HG03439 (cell line): ENCODE measurements at regions not wholly inside any gene's neighbourhood (a gene's known extent, or its start where the extent isn't known, plus 50 kb on each side); places are given as distances from the start of the nearest gene placed in this dataset.
A peak's percentile ranks its signal among the peaks of the same experiment; 100 is the strongest.

Experiments
- ATAC-seq: cut with Tn5 transposase; IDR thresholded peaks from one replicate; pipeline ENCODE4 v1.9.1; 2021; ENCODE audit warnings: mild to moderate bottlenecking, moderate library complexity; ENCODE audit not compliant: unreplicated experiment

GRCh38 chr2:214674278-214674677 lies 135.2 kb downstream of the BARD1 start:
- peak; percentile 58 for ATAC-seq

DNA sequence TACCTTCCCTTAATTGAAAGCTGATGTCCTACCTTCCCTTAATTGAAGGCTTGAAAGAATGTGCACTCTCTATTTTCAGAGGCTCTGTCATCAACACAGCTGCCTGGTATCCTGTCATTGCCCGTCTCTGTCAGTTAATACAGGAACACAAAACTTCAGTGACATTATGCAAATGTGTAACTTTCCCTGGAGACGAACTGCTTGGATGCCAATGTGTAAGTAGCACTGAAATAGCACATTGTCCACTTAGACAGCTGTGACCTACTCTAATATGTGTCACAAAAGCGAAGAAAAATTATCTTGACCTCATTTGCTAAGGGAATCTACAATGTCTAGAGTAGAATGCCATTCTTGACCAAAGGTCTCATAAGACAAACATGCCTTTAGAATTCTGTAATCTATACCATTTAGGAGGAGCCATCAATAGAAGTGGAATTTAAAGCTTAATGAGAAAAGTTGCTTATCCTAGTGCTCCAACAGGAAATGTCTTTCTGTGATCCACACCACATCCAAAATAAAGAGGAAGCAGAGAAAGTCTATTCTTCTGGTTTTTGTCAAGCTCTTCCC lies 138.1 kb downstream of the BARD1 start:
- no peak for ATAC-seq

DNA sequence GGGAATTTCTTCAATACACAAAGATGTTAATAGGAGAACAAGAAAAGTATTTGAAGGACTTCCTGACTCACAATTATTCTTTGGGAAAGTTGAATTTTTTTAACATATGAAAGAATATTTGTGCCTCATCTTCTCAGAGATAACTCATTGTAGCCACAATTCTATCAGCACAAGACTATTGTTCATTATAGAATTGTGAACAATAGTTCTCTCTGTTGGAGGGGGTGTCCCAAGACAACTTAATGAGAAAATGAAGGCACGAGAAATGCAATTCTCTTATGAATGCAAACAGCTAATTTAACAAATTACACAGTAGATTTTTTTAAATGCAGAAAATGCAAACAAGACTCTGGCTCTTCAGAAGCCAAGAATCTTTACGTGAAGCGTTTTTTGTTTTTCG lies 157.0 kb downstream of the BARD1 start:
- no peak for ATAC-seq

GRCh38 chr2:214651451-214651850 lies 158.0 kb downstream of the BARD1 start:
- no peak for ATAC-seq

GRCh38 chr2:214649440-214650205 lies 159.9 kb downstream of the BARD1 start:
- ATAC-seq: no peak

- ATAC-seq: no peak
These were observed 161.0 kb downstream of the BARD1 start for GRCh38 chr2:214648520-214648919.

DNA sequence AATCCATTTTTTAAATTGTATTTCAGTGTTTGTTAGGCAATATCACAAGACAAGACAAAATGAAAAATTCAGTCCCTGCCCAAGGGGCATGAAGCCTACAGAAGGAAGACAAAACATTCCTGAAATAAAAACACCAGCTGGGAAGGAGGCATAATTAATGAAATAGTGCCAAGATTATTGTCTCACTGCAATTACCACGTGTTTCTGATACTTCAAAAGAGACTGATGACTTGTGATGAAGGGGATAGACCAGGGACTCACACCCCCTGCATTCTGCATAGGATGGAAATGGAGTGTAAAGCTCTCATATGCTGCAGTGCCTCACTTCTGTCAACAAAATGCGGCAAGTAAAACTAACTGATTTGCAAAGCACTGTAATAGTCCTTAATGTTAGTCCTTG lies 178.1 kb downstream of the BARD1 start:
- ATAC-seq: no peak

DNA sequence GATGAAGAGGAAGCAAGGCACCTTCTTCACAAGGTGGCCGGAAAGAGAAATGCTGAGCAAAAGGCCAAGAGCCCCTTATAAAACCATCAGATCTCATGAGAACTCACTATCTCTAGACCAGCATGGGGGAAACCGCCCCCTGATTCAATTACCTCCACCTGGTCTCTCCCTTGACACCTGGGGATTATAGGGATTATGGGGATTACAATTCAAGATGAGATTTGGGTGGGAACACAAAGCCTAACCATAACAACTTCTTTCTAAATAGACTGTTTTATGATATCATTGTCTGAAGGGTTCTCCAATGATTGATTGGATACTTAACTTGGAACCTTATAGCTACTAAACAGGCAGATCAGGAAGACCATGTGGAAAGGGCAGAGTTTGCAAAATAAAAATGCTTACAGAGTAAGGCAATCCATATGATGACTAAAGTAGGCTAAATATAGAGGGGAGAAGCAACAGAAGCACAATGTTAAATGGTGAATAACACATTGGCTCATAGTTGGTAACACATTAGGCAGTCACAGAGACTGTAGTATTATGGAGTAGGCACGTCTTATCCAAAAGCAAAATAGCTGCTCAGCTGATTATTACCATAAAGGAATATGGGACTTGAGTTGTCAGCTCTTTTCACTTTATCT lies 179.0 kb downstream of the BARD1 start:
- ATAC-seq: no peak

DNA sequence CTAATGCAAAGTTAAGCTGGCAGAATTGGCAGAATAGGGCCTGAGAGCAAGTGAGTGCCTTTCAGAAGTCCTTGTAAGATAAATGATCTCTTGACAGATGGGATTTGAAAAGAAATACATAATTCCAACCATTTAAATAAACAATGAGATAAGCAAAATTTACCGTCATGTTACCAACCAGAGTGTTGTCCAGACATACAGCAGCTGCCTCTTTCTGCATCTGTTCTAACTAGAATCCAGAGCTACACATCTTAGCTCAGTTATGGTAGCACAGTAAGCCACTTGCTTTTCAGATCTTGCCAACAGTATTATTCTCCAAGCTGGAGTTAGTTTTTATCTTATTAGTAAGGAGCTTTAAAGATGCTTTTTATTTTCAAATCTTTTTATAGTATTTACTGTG lies 179.6 kb downstream of the BARD1 start:
- no peak for ATAC-seq
